WTC11 (cell line): ENCODE measurements at regions not wholly inside any gene's neighbourhood (a gene's known extent, or its start where the extent isn't known, plus 50 kb on each side); places are given as distances from the start of the nearest gene placed in this dataset.

Source experiments
- ATAC-seq: fragments of 200-7000 bp; cut with Tn5 transposase; 2 replicates; pipeline ENCODE4 v1.10.0; 2021; ENCODE audit warnings: mild to moderate bottlenecking, moderate library complexity
- CTCF ChIA-PET: fragments of 300-600 bp; sonication (Branson Sonifier 250); formaldehyde crosslinking; loops from one replicate; lab custom pipeline; 2021; ENCODE audit warnings: antibody characterized with exemption; lab: Charles Lee
- POLR2A ChIA-PET: fragments of 350-600 bp; sonication (Branson Sonifier 250); formaldehyde crosslinking; loops from one replicate; lab custom pipeline; 2021; ENCODE audit warnings: antibody characterized with exemption; lab: Charles Lee
- DNase-seq: peaks from one replicate; pipeline ENCODE4 v3.0.0; 2021; ENCODE audit warnings: low spot score
- H3K27ac Mint-ChIP-seq: 2 replicates; pipeline ENCODE4 v1.8.0; 2021; ENCODE audit warnings: mixed read lengths
- H3K27me3 Mint-ChIP-seq: 2 replicates; pipeline ENCODE4 v1.8.0; 2021; ENCODE audit warnings: low read depth, mild to moderate bottlenecking, moderate library complexity, mixed read lengths
- H3K36me3 Mint-ChIP-seq: 2 replicates; pipeline ENCODE4 v1.8.0; 2021; ENCODE audit warnings: mixed read lengths
- H3K4me1 Mint-ChIP-seq: 2 replicates; pipeline ENCODE4 v1.8.0; 2022; ENCODE audit warnings: mixed read lengths
- H3K4me3 Mint-ChIP-seq: 2 replicates; pipeline ENCODE4 v1.8.0; 2021; ENCODE audit warnings: mild to moderate bottlenecking, moderate library complexity, mixed read lengths
- H3K9me3 Mint-ChIP-seq: 2 replicates; pipeline ENCODE4 v1.8.0; 2021; ENCODE audit warnings: mixed read lengths
- ATF6 ChIP-seq: sonication (generic); formaldehyde crosslinking; IDR thresholded peaks from 2 replicates; pipeline ENCODE4 v1.8.1; 2023; ENCODE audit warnings: mild to moderate bottlenecking, missing genetic modification reagents
- FOXJ3 ChIP-seq: sonication (generic); formaldehyde crosslinking; IDR thresholded peaks from 2 replicates; pipeline ENCODE4 v1.9.0; 2021; ENCODE audit warnings: missing genetic modification reagents, mild to moderate bottlenecking, borderline replicate concordance
- GTF2I ChIP-seq: fragments of 250-450 bp; sonication (Bioruptor Pico); conservative IDR thresholded peaks from 2 replicates; pipeline ENCODE4 v1.4.0; 2021; ENCODE audit warnings: mild to moderate bottlenecking
- JUN ChIP-seq: sonication (generic); formaldehyde crosslinking; IDR thresholded peaks from 2 replicates; pipeline ENCODE4 v1.8.0; 2023; ENCODE audit warnings: mild to moderate bottlenecking, missing genetic modification reagents
- MYBL2 ChIP-seq: sonication (generic); formaldehyde crosslinking; IDR thresholded peaks from 2 replicates; pipeline ENCODE4 v1.8.1; 2023; ENCODE audit warnings: mild to moderate bottlenecking, moderate library complexity, missing genetic modification reagents
- NFATC4 ChIP-seq: fragments of 250-450 bp; sonication (Bioruptor Pico); IDR thresholded peaks from 2 replicates; pipeline ENCODE4 v1.9.0; 2021; ENCODE audit warnings: mild to moderate bottlenecking
- NFYB ChIP-seq: sonication (generic); formaldehyde crosslinking; conservative IDR thresholded peaks from 2 replicates; pipeline ENCODE4 v1.8.0; 2022; ENCODE audit warnings: low read depth, missing genetic modification reagents
- TEAD1 ChIP-seq: sonication (generic); formaldehyde crosslinking; IDR thresholded peaks from 2 replicates; pipeline ENCODE4 v1.8.0; 2022; ENCODE audit warnings: mild to moderate bottlenecking, missing genetic modification reagents
- ZNF263 ChIP-seq: sonication (generic); formaldehyde crosslinking; IDR thresholded peaks from 2 replicates; pipeline ENCODE4 v1.8.1; 2022; ENCODE audit warnings: low read depth, mild to moderate bottlenecking, moderate library complexity, missing genetic modification reagents
- ZNF671 ChIP-seq: fragments of 250-450 bp; sonication (Bioruptor Pico); IDR thresholded peaks from 2 replicates; pipeline ENCODE4 v1.8.0; 2021; ENCODE audit warnings: mild to moderate bottlenecking
- TF ChIP-seq, protein P1 (sequence below): sonication (generic); formaldehyde crosslinking; IDR thresholded peaks from 2 replicates; pipeline ENCODE4 v1.8.0; 2022; ENCODE audit warnings: mild to moderate bottlenecking, missing genetic modification reagents
- TF ChIP-seq, protein P2 (sequence below): fragments of 250-450 bp; sonication (Bioruptor Pico); IDR thresholded peaks from 2 replicates; pipeline ENCODE4 v1.9.0; 2021; ENCODE audit warnings: mild to moderate bottlenecking
- TF ChIP-seq, protein P3 (sequence below): sonication (generic); formaldehyde crosslinking; IDR thresholded peaks from 2 replicates; pipeline ENCODE4 v1.8.0; 2023; ENCODE audit warnings: missing genetic modification reagents

- H3K4me1 Mint-ChIP-seq, result no peaks in the 10 kb centered on the region
- POLR2A ChIA-PET, result no interaction called here
- no peak for ATAC-seq
- no peaks in the 10 kb centered on the region for H3K27me3 Mint-ChIP-seq
- no peak for TF ChIP-seq TEAD1 (CRISPR knock-in tag)
- TF ChIP-seq, protein P1, sequence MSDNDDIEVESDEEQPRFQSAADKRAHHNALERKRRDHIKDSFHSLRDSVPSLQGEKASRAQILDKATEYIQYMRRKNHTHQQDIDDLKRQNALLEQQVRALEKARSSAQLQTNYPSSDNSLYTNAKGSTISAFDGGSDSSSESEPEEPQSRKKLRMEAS (CRISPR knock-in tag), result no peak
- no peak for TF ChIP-seq NFATC4
- no peak for TF ChIP-seq MYBL2
- TF ChIP-seq ZNF671 (CRISPR knock-in tag), result no peak
- TF ChIP-seq, protein P2, sequence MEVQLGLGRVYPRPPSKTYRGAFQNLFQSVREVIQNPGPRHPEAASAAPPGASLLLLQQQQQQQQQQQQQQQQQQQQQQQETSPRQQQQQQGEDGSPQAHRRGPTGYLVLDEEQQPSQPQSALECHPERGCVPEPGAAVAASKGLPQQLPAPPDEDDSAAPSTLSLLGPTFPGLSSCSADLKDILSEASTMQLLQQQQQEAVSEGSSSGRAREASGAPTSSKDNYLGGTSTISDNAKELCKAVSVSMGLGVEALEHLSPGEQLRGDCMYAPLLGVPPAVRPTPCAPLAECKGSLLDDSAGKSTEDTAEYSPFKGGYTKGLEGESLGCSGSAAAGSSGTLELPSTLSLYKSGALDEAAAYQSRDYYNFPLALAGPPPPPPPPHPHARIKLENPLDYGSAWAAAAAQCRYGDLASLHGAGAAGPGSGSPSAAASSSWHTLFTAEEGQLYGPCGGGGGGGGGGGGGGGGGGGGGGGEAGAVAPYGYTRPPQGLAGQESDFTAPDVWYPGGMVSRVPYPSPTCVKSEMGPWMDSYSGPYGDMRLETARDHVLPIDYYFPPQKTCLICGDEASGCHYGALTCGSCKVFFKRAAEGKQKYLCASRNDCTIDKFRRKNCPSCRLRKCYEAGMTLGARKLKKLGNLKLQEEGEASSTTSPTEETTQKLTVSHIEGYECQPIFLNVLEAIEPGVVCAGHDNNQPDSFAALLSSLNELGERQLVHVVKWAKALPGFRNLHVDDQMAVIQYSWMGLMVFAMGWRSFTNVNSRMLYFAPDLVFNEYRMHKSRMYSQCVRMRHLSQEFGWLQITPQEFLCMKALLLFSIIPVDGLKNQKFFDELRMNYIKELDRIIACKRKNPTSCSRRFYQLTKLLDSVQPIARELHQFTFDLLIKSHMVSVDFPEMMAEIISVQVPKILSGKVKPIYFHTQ (CRISPR knock-in tag), result no peak
- TF ChIP-seq NFYB (CRISPR knock-in tag), result no peak
- TF ChIP-seq JUN (CRISPR knock-in tag), result no peak
- no peak for TF ChIP-seq GTF2I
- TF ChIP-seq FOXJ3 (CRISPR knock-in tag), result no peak
- no peak for TF ChIP-seq ZNF263 (CRISPR knock-in tag)
- no peak for TF ChIP-seq ATF6 (CRISPR knock-in tag)
- H3K36me3 Mint-ChIP-seq, result no peaks in the 10 kb centered on the region
- CTCF ChIA-PET, result no interaction called here
- H3K4me3 Mint-ChIP-seq, result no peak overlapping the region
- H3K27ac Mint-ChIP-seq, result no peak overlapping the region
- DNase-seq, result no peak
- no peaks in the 10 kb centered on the region for H3K9me3 Mint-ChIP-seq
Observed at GRCh38 chrX:151859481-151859880, 53.2 kb upstream of the MAGEA4 start.

DNA sequence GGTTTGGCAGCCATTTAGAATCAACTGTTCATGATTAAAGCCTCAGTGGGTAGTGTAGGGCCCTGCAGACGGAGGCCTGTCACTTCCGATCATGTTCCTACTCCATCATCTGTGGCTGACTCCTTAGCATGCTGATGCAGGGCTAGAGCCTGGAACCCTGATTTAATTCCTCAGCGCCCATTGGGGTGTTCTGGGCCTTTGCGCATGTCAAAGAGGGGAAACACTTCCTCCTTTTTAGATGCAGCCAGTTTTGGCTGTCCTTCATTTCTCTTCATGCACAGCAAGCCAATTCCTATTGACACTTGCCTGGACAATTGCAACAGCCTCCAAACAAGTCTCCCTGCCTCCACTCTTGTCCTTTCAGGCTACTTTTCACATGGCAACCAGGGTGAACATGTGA is 51.9 kb upstream of the MAGEA4 start:
- H3K9me3 Mint-ChIP-seq, result 0 out of 2 replicates have a peak, but pooled peaks cover 3% of the 10 kb centered on the region
- H3K27me3 Mint-ChIP-seq, result no peaks in the 10 kb centered on the region
- POLR2A ChIA-PET, result no interaction called here
- no peak overlapping the region for H3K27ac Mint-ChIP-seq
- DNase-seq (no peak), ATAC-seq (no peak)
- no peaks in the 10 kb centered on the region for H3K36me3 Mint-ChIP-seq
- CTCF ChIA-PET, result no interaction called here
- H3K4me1 Mint-ChIP-seq, result no peaks in the 10 kb centered on the region
- H3K4me3 Mint-ChIP-seq, result no peak overlapping the region
- TF ChIP-seq, protein P3, sequence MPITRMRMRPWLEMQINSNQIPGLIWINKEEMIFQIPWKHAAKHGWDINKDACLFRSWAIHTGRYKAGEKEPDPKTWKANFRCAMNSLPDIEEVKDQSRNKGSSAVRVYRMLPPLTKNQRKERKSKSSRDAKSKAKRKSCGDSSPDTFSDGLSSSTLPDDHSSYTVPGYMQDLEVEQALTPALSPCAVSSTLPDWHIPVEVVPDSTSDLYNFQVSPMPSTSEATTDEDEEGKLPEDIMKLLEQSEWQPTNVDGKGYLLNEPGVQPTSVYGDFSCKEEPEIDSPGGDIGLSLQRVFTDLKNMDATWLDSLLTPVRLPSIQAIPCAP, result no peak
- TF ChIP-seq, all 79 proteins: peak for 0
